IMR-90 (cell line): ENCODE measurements at regions not wholly inside any gene's neighbourhood (a gene's known extent, or its start where the extent isn't known, plus 50 kb on each side); places are given as distances from the start of the nearest gene placed in this dataset.

Experiments used
- ATAC-seq: fragments of 200-7000 bp; cut with Tn5 transposase; 2 replicates; pipeline ENCODE4 v1.9.1; 2020; ENCODE audit warnings: low read depth, mild to moderate bottlenecking, moderate library complexity
- BruUV-seq: library from RNA; stranded (reverse); fragments of 400-500 nt; replicated peaks from 2 replicates; lab custom pipeline; 2021; lab: Mats Ljungman, UMichigan
- CTCF ChIA-PET: fragments of 300-600 bp; formaldehyde crosslinking; extraction: SDS; loops from one replicate; lab custom pipeline; 2021; ENCODE audit warnings: antibody characterized with exemption; lab: Yijun Ruan, JAX
- POLR2A ChIA-PET: fragments of 300-600 bp; sonication (Branson Sonifier 250); formaldehyde crosslinking; loops from one replicate; lab custom pipeline; 2022; ENCODE audit warnings: antibody characterized with exemption; ENCODE audit not compliant: unreplicated experiment; lab: Charles Lee
- DNase-seq: peaks from one replicate; pipeline ENCODE4 v3.0.0; 2013
- H2AFZ ChIP-seq: replicated peaks from 2 replicates; pipeline ENCODE3; 2013; ENCODE audit warnings: low read length, mild to moderate bottlenecking; ENCODE audit not compliant: poor library complexity
- H2AK5ac ChIP-seq: 2 replicates; pipeline ENCODE4 v1.6.1; 2013; ENCODE audit warnings: low read depth, low read length, inconsistent platforms
- H2AK9ac ChIP-seq: replicated peaks from 2 replicates; pipeline ENCODE3; 2013; ENCODE audit warnings: mild to moderate bottlenecking, low read depth, low read length, moderate library complexity; ENCODE audit not compliant: poor library complexity
- H2BK120ac ChIP-seq: 2 replicates; pipeline ENCODE4 v1.6.1; 2013; ENCODE audit warnings: low read depth, low read length, inconsistent platforms
- H2BK15ac ChIP-seq: 3 replicates; pipeline ENCODE4 v1.6.1; 2013; ENCODE audit warnings: low read depth, low read length, inconsistent platforms
- H2BK20ac ChIP-seq: 2 replicates; pipeline ENCODE4 v1.6.1; 2013; ENCODE audit warnings: low read depth, mild to moderate bottlenecking, inconsistent platforms, low read length, moderate library complexity
- H2BK5ac ChIP-seq: 2 replicates; pipeline ENCODE4 v1.6.1; 2013; ENCODE audit warnings: mild to moderate bottlenecking, low read depth, low read length, inconsistent platforms; ENCODE audit not compliant: poor library complexity, severe bottlenecking
- H3K14ac ChIP-seq: replicated peaks from 2 replicates; pipeline ENCODE4 v1.6.1; 2013; ENCODE audit warnings: low read depth, low read length, inconsistent platforms
- H3K18ac ChIP-seq: 2 replicates; pipeline ENCODE4 v1.6.1; 2013; ENCODE audit warnings: low read depth, low read length, control low read depth
- H3K23ac ChIP-seq: 2 replicates; pipeline ENCODE4 v1.6.1; 2013; ENCODE audit warnings: low read depth, low read length, inconsistent platforms
- H3K27ac ChIP-seq: 2 replicates; pipeline ENCODE4 v1.5.1; 2013; ENCODE audit warnings: mild to moderate bottlenecking, control low read depth, low read length; ENCODE audit not compliant: insufficient read depth
- H3K27me3 ChIP-seq: 2 replicates; pipeline ENCODE4 v1.6.1; 2013; ENCODE audit warnings: low read length; ENCODE audit not compliant: control insufficient read depth, insufficient read depth
- H3K36me3 ChIP-seq: 2 replicates; pipeline ENCODE4 v1.6.1; 2013; ENCODE audit warnings: low read length, mixed read lengths; ENCODE audit not compliant: control insufficient read depth, insufficient read depth
- H3K4ac ChIP-seq: 2 replicates; pipeline ENCODE4 v1.6.1; 2013; ENCODE audit warnings: low read depth, low read length, inconsistent platforms
- H3K4me1 ChIP-seq: 2 replicates; pipeline ENCODE4 v1.6.1; 2013; ENCODE audit warnings: low read length, mixed read lengths; ENCODE audit not compliant: control insufficient read depth, insufficient read depth
- H3K4me2 ChIP-seq: 2 replicates; pipeline ENCODE4 v1.6.1; 2013; ENCODE audit warnings: low read depth, mild to moderate bottlenecking, control low read depth, low read length, moderate library complexity
- H3K4me3 ChIP-seq: 2 replicates; pipeline ENCODE4 v1.5.1; 2013; ENCODE audit warnings: low read depth, mild to moderate bottlenecking, control low read depth, low read length, moderate library complexity; ENCODE audit not compliant: insufficient read depth
- H3K56ac ChIP-seq: 2 replicates; pipeline ENCODE4 v1.6.1; 2013; ENCODE audit warnings: low read length, inconsistent platforms; ENCODE audit not compliant: insufficient read depth; ENCODE audit errors: extremely low read depth
- H3K79me1 ChIP-seq, 2 experiments: 2 replicates each; pipeline ENCODE4 v1.6.1; 2013; ENCODE audit warnings: low read length in 2 of 2, inconsistent platforms in 1 of 2, low read depth in 1 of 2
- H3K9ac ChIP-seq: 2 replicates; pipeline ENCODE4 v1.6.1; 2013; ENCODE audit warnings: low read depth, low read length, control low read depth
- H3K9me1 ChIP-seq: 2 replicates; pipeline ENCODE4 v1.6.1; 2013; ENCODE audit warnings: low read length, inconsistent platforms; ENCODE audit not compliant: insufficient read depth
- H3K9me3 ChIP-seq: 2 replicates; pipeline ENCODE4 v1.6.1; 2013; ENCODE audit warnings: low read length; ENCODE audit not compliant: control insufficient read depth, insufficient read depth
- H4K20me1 ChIP-seq: 2 replicates; pipeline ENCODE4 v1.6.1; 2013; ENCODE audit warnings: low read length, inconsistent platforms; ENCODE audit not compliant: insufficient read depth
- H4K5ac ChIP-seq: 2 replicates; pipeline ENCODE4 v1.6.1; 2013; ENCODE audit warnings: mild to moderate bottlenecking, low read depth, low read length, control low read depth
- H4K8ac ChIP-seq, 2 experiments: 2 replicates each; pipeline ENCODE4 v1.6.1; 2013; ENCODE audit warnings: low read depth in 2 of 2, low read length in 2 of 2, control low read depth in 1 of 2, inconsistent platforms in 1 of 2
- H4K91ac ChIP-seq: 2 replicates; pipeline ENCODE4 v1.6.1; 2013; ENCODE audit warnings: low read depth, low read length, inconsistent platforms; ENCODE audit not compliant: insufficient read depth
- BHLHE40 ChIP-seq: fragments of 150-350 bp; IDR thresholded peaks from 2 replicates; pipeline ENCODE4 v1.6.1; 2016; ENCODE audit warnings: mild to moderate bottlenecking, low read depth, low read length
- CEBPB ChIP-seq: IDR thresholded peaks from 2 replicates; pipeline ENCODE4 v1.6.1; 2012; ENCODE audit warnings: low read depth, low read length, improper control_type of control experiment
- FOS ChIP-seq: fragments of 150-350 bp; IDR thresholded peaks from 2 replicates; pipeline ENCODE4 v1.6.1; 2016; ENCODE audit warnings: low read depth, low read length
- MAFK ChIP-seq: IDR thresholded peaks from 2 replicates; pipeline ENCODE4 v1.6.1; 2012; ENCODE audit warnings: low read depth, low read length, improper control_type of control experiment
- MAZ ChIP-seq: IDR thresholded peaks from 2 replicates; pipeline ENCODE4 v1.6.1; 2012; ENCODE audit warnings: low read depth, mild to moderate bottlenecking, low read length, improper control_type of control experiment, moderate library complexity, borderline replicate concordance
- MXI1 ChIP-seq: IDR thresholded peaks from 2 replicates; pipeline ENCODE4 v1.6.1; 2012; ENCODE audit warnings: low read depth, mild to moderate bottlenecking, low read length, moderate library complexity, borderline replicate concordance
- NFE2L2 ChIP-seq: fragments of 150-350 bp; IDR thresholded peaks from 2 replicates; pipeline ENCODE4 v1.6.1; 2016; ENCODE audit warnings: low read depth, mild to moderate bottlenecking, low read length
- POLR2A ChIP-seq: IDR thresholded peaks from 2 replicates; pipeline ENCODE4 v1.6.1; 2012; ENCODE audit warnings: mild to moderate bottlenecking, low read depth, low read length
- RAD21 ChIP-seq: IDR thresholded peaks from 2 replicates; pipeline ENCODE4 v1.6.1; 2012; ENCODE audit warnings: low read length, improper control_type of control experiment
- RCOR1 ChIP-seq: IDR thresholded peaks from 2 replicates; pipeline ENCODE4 v1.6.1; 2012; ENCODE audit warnings: mild to moderate bottlenecking, low read length, improper control_type of control experiment; ENCODE audit not compliant: insufficient replicate concordance
- RFX5 ChIP-seq: IDR thresholded peaks from 2 replicates; pipeline ENCODE4 v1.8.0; 2012; ENCODE audit warnings: low read depth, mild to moderate bottlenecking, low read length, moderate library complexity
- SMC3 ChIP-seq: fragments of 150-350 bp; IDR thresholded peaks from 2 replicates; pipeline ENCODE4 v1.6.1; 2016; ENCODE audit warnings: low read depth, mild to moderate bottlenecking, antibody characterized with exemption, low read length, moderate library complexity
- WGBS, 2 experiments: methylation state at CpG; one replicate each; pipeline versions ENCODE4 v1.1.5 to v1.1.7; 2013; ENCODE audit warnings: missing lambda C conversion rate in 2 of 2; ENCODE audit not compliant: insufficient read length in 1 of 2; ENCODE audit errors: extremely low coverage in 2 of 2; 5-methylcytosine and 5-hydroxymethylcytosine counted together
- dilution Hi-C: fragments of 300-500 bp; cut with HindIII; formaldehyde crosslinking; loops from one replicate; pipeline ENCODE4 v1.14.3; 2018; ENCODE audit warnings: low sequenced_read_pairs; ENCODE audit not compliant: unreplicated experiment
- in situ Hi-C: fragments of 300-500 bp; cut with MboI; formaldehyde crosslinking; loops from 3 replicates; pipeline ENCODE4 v1.14.3; 2019; ENCODE audit warnings: low sequenced_read_pairs, inconsistent platforms, mixed read lengths
- intact Hi-C: fragments of 100-400 bp; cut with micrococcal nuclease; formaldehyde crosslinking; loops from 2 replicates; pipeline ENCODE4 v1.10.0; 2022
- TF ChIP-seq, protein P1 (sequence below): fragments of 150-350 bp; IDR thresholded peaks from 2 replicates; pipeline ENCODE4 v1.6.1; 2017; ENCODE audit warnings: mild to moderate bottlenecking, antibody characterized with exemption, low read length, low read depth
- TF ChIP-seq, protein P2 (sequence below): conservative IDR thresholded peaks from 2 replicates; pipeline ENCODE4 v1.5.1; 2012; ENCODE audit warnings: mild to moderate bottlenecking, low read depth, low read length, improper control_type of control experiment
- TF ChIP-seq, protein P3 (sequence below): fragments of 150-350 bp; IDR thresholded peaks from 2 replicates; pipeline ENCODE4 v1.6.1; 2016; ENCODE audit warnings: low read depth, mild to moderate bottlenecking, low read length, moderate library complexity, borderline replicate concordance

GRCh38 chr10:88205842-88206446 lies 342.5 kb downstream of the PTEN start:
- no peak overlapping the region for H3K4me3 ChIP-seq
- no peak overlapping the region for H3K9ac ChIP-seq
- no peak overlapping the region for H4K91ac ChIP-seq
- no peak overlapping the region for H3K14ac ChIP-seq
- intact Hi-C loops, result no loop called here
- TF ChIP-seq MAFK (no peak), NFE2L2 (no peak), SMC3 (no peak), BHLHE40 (no peak), POLR2A (no peak), MXI1 (no peak), RCOR1 (no peak), RAD21 (no peak), CEBPB (no peak), FOS (no peak), RFX5 (no peak), MAZ (no peak)
- TF ChIP-seq, protein P1, sequence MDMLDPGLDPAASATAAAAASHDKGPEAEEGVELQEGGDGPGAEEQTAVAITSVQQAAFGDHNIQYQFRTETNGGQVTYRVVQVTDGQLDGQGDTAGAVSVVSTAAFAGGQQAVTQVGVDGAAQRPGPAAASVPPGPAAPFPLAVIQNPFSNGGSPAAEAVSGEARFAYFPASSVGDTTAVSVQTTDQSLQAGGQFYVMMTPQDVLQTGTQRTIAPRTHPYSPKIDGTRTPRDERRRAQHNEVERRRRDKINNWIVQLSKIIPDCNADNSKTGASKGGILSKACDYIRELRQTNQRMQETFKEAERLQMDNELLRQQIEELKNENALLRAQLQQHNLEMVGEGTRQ, result no peak
- TF ChIP-seq, protein P2, sequence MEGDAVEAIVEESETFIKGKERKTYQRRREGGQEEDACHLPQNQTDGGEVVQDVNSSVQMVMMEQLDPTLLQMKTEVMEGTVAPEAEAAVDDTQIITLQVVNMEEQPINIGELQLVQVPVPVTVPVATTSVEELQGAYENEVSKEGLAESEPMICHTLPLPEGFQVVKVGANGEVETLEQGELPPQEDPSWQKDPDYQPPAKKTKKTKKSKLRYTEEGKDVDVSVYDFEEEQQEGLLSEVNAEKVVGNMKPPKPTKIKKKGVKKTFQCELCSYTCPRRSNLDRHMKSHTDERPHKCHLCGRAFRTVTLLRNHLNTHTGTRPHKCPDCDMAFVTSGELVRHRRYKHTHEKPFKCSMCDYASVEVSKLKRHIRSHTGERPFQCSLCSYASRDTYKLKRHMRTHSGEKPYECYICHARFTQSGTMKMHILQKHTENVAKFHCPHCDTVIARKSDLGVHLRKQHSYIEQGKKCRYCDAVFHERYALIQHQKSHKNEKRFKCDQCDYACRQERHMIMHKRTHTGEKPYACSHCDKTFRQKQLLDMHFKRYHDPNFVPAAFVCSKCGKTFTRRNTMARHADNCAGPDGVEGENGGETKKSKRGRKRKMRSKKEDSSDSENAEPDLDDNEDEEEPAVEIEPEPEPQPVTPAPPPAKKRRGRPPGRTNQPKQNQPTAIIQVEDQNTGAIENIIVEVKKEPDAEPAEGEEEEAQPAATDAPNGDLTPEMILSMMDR, result no peak
- TF ChIP-seq, protein P3, sequence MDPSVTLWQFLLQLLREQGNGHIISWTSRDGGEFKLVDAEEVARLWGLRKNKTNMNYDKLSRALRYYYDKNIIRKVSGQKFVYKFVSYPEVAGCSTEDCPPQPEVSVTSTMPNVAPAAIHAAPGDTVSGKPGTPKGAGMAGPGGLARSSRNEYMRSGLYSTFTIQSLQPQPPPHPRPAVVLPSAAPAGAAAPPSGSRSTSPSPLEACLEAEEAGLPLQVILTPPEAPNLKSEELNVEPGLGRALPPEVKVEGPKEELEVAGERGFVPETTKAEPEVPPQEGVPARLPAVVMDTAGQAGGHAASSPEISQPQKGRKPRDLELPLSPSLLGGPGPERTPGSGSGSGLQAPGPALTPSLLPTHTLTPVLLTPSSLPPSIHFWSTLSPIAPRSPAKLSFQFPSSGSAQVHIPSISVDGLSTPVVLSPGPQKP, result no peak
- DNase-seq (no peak), ATAC-seq (no peak)
- H2BK15ac ChIP-seq, result no peak overlapping the region
- H3K9me1 ChIP-seq, result no peaks in the 10 kb centered on the region
- H3K27me3 ChIP-seq, result no peaks in the 10 kb centered on the region
- H3K4me1 ChIP-seq, result peaks cover 2% of the 10 kb centered on the region; the same call in 1 of the 2 replicates
- no peak overlapping the region for H2AFZ ChIP-seq
- dilution Hi-C loops, result no loop called here
- H3K4me2 ChIP-seq, result no peak overlapping the region
- H2BK20ac ChIP-seq, result no peak overlapping the region
- no peak overlapping the region for H4K5ac ChIP-seq
- H3K56ac ChIP-seq, result no peak overlapping the region
- WGBS, 2 experiments, result 100% methylated on average over 1 of the region's 2 CpGs; no CpG with 5 or more reads in 1 of the 2 experiments
- H3K79me1 ChIP-seq, result no peaks in the 10 kb centered on the region
- no peak overlapping the region for H3K4ac ChIP-seq
- in situ Hi-C loops, result no loop called here
- H3K23ac ChIP-seq, result no peak overlapping the region
- H2AK9ac ChIP-seq, result no peak overlapping the region
- POLR2A ChIA-PET, result no interaction called here
- H2BK5ac ChIP-seq, result no peak overlapping the region
- H3K18ac ChIP-seq, result no peak overlapping the region
- no peak overlapping the region for H2BK120ac ChIP-seq
- H3K27ac ChIP-seq, result no peak overlapping the region
- no peaks in the 10 kb centered on the region for H3K9me3 ChIP-seq
- no TSS peak for BruUV-seq
- H3K36me3 ChIP-seq, result no peaks in the 10 kb centered on the region
- CTCF ChIA-PET, result no interaction called here
- no peak overlapping the region for H2AK5ac ChIP-seq
- H4K20me1 ChIP-seq, result no peaks in the 10 kb centered on the region
- H4K8ac ChIP-seq, result no peak overlapping the region
